Activated T-cell treated with anti-CD3 and anti-CD28 coated beads, Interleukin-2, amount 50 U/mL, for 1 hour (primary cell): ENCODE measurements at regions not wholly inside any gene's neighbourhood (a gene's known extent, or its start where the extent isn't known, plus 50 kb on each side); places are given as distances from the start of the nearest gene placed in this dataset.

Experiments
- DNase-seq: peaks from one replicate; pipeline ENCODE4 v3.0.0-alpha.2; 2020

DNA sequence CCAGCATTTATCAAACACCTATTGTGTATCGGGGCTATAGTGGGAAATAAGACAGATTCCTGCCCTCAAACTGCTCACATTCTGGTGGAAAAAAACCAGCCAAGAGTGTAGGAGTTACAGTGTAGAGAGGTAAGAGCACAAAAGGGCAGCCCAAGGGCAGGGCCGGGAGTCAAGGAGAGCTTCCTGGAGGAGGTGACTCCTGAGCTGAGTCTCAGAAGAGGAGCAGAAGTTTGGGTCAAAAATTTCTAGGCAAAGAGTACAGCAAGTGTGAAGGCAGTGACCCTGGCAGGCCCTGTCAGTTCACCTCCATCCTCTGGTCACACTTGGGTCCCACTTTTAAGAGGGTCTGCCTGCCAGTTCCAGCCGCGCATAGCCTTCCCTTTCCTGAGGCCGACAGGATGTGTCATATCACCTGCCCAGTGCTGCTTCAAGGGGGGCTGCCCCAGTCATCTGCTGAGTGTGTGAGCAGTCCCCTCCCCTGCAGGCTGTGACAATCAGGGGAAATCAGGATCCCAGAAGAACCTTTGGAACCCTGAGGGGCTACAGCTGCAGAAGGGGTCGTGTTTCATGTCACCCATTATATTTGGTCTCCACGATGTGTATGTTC is 118.4 kb downstream of the GLI2 start:
- no peak for DNase-seq

GRCh38 chr2:120854766-120855530 is 119.3 kb downstream of the GLI2 start:
- no peak for DNase-seq

DNA sequence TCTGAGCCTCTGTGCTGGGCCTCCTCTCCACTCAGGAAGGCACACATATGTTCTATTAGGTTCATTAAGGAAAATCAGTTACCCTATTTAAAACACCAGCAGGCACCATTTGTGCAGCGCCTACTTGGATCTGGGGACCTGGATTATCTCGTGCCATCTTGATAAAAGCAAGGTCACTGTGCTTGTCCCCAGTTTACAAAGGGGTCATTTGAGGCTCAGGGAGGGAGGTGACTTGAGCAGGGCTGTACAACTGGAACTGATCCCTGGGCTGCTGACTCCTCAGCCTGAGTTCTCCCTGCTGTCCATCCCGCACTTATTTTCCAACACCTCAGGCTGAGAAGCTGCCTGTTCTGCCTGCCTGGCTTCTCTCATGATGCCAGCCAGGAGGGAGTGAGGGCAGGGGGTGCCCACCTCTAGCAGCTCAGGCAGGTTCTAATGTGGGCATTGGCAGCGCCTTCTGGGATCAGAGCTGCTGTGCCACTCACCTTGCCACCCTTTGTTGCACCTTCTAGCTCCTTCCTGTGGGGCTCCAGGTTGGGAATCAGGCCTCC is 120.3 kb downstream of the GLI2 start:
- no peak for DNase-seq

DNA sequence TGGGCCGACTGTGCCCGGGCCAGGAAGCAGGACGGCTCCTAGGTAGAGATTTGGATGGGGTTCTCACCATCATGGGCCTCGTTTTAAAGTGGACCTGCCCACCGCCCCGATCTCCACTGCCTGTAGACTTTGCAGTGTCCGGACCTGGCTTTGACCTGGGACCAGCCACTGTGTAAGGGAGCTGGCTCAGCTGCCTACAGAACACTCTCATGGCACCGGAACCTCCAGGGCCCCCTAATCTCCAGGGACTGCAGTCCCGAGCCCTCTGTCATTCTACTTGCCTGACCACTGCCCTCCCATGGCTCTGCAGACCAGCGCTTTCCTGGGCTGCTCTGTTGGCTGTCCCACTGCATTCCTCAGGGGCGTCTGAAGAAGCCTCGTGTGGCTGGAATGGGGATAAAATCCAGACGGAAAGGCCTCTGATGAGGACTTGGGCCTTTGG is 120.8 kb downstream of the GLI2 start:
- DNase-seq, result no peak

- DNase-seq, result no peak
Observed at GRCh38 chr2:120857422-120857821, 121.8 kb downstream of the GLI2 start.

GRCh38 chr2:120857931-120858330 is 122.3 kb downstream of the GLI2 start:
- DNase-seq, result no peak

DNA sequence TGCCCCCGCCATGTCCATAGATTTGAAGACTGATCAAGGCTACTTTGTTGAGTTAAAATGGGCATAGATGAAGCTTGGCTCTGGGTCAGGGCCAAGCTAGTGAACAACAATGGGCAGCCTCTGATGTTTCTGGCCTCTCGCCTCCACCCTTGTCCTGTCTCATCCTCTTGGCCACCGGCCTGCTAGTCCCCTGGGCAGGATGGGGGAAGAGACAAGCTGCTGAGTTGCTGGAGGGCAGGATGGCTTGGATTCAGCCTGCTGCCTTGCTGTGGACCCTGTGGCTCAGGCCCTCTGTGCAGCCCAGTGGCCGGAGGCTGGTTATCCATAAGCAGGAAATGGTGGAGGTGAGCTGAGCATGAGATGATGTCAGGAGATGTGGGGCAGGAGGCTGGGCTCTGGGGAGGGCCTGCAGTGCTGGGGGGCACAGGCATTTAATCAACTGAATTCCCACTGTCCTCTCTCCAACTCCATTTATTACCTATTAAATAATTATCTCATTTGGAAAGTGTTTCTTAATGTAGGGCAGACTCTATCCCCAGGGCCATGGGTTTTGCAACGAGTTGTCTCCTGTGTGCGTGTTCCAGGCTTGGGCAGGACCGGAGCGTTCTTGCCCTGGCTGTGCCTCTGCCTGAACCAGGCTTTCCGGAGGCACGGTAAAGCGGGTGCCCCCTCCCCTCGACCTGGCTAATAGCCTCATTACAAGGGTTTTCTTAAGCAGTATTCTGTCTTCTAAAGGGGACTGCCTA is 122.9 kb downstream of the GLI2 start:
- no peak for DNase-seq

GRCh38 chr2:120859128-120859527 is 123.5 kb downstream of the GLI2 start:
- DNase-seq, result no peak

GRCh38 chr2:120859814-120860578 is 124.3 kb downstream of the GLI2 start:
- DNase-seq, result no peak

- no peak for DNase-seq
Observed at GRCh38 chr2:120860579-120860922, 124.9 kb downstream of the GLI2 start.

DNA sequence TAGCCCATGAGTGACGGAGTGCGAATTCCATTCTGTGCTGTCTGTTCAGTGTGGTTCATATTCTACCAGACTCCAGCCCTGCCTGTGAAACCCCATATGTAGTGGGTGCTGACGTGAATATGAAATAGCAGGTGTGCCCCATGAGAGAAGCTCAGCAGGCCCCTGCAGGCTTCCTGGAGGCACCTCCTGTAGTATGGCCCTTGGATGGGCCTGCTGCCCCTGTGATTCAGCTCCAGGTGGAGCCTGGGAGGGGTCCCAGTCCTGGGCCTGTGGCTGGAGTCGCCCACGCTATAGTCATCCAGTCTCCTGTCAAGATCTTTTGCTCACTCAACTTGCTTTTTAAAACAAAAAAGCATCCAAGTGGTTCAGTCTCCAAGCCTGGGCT is 125.5 kb downstream of the GLI2 start:
- no peak for DNase-seq

GRCh38 chr2:120861576-120862191 is 126.0 kb downstream of the GLI2 start:
- DNase-seq, result no peak

DNA sequence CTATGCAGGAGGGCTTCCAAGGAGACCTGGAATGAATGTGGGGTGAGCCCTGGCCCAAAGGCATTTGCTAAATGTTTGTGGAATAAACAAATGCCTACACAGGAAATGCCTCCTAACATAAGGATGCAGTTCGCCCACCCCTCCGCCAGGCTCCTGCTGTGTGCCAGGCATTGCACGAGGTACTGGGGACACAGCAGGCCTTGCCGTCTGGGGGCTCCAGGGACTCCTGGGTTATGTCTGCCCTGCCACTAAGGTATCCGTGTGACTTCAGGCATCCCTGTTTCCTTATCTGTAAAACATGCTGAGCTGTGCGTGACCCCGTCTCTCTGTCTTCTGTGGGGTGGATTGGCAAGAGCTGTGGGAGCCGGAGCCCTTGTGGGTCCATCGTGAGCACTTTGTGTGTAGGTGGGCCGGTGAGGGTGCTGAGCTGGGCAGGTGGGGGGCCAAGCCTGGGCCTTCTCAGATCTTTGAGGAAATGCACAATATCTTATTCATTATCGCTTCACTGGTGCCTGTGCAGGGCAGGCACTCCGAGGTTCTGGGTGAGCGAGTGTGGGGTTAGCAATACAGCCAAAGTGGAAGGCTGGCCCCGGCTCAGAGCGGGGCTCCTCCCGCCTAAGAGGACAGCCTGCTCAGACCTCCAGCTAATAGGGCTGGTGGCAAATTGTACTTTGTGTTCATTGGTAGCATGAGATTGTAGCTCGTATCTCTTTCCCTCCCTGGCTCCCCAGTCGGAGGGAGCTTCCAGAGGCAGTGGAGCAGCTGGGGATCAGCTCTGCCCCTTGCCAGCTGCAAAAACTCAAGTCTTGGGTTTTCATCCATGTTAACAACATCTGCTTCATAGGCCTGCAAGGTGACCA is 126.8 kb downstream of the GLI2 start:
- no peak for DNase-seq

GRCh38 chr2:120863146-120863545 is 127.5 kb downstream of the GLI2 start:
- DNase-seq, result no peak

GRCh38 chr2:120863661-120864320 is 128.1 kb downstream of the GLI2 start:
- no peak for DNase-seq

- DNase-seq, result no peak
Observed at GRCh38 chr2:120864981-120865380, 129.3 kb downstream of the GLI2 start.

DNA sequence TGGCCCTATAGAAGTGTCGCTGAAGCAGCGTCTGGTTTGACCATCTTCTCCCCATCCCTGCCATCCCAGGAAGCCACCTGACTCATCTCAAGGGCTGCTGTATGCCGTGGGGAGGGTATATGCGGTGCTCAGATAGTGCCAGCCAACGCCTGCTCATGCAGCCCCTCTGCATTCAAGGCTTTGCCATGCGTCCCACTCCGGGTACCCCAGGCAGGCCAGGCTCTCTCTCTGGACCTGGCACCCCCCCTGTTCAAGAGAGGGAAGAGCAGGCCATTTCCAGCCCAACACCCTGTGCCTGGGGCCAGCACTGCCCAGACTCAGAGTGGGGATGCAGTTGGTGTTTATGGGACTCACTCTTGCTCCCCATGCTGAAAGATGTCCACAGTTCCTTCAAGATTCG is 130.0 kb downstream of the GLI2 start:
- no peak for DNase-seq

DNA sequence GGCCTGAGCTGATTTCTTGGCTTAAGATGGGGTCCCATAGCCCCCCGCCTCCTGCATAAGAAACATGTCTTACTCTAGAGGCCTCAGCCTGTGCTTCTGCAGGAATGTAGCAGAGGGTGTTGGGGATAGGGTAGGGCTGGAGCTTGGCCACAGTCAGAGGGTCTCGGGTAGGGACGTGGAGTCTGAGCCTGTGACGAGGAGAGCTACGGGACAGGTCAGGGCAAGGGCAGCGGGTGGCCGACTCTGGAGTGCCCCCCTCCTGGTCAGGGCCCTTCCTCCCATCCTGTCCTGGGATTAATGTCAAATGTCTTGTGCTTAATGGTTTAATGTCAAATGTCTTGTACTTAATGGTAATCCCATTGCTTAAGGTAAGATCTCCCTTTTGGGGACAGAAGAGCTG is 130.4 kb downstream of the GLI2 start:
- no peak for DNase-seq

GRCh38 chr2:120866483-120867140 is 130.9 kb downstream of the GLI2 start:
- DNase-seq, result no peak
